K562 (cell line): ENCODE measurements at regions not wholly inside any gene's neighbourhood (a gene's known extent, or its start where the extent isn't known, plus 50 kb on each side); places are given as distances from the start of the nearest gene placed in this dataset.

Experiments
- ATAC-seq: fragments of 200-7000 bp; cut with Tn5 transposase; 3 replicates; pipeline ENCODE4 v1.9.1; 2020; ENCODE audit warnings: moderate library complexity
- BruUV-seq: library from RNA; stranded (reverse); fragments of 400-500 nt; replicated peaks from 2 replicates; lab custom pipeline; 2021; lab: Mats Ljungman, UMichigan
- CTCF ChIA-PET: fragments of 300-600 bp; formaldehyde crosslinking; extraction: SDS; loops from one replicate; lab custom pipeline; 2021; ENCODE audit warnings: low intra/inter-chr PET ratio; lab: Yijun Ruan, JAX
- POLR2A ChIA-PET: fragments of 300-600, 350-650 bp; sonication (Branson Sonifier 250); formaldehyde crosslinking; extraction: SDS; loops from one replicate; lab custom pipeline; 2021; ENCODE audit warnings: antibody characterized with exemption, inconsistent platforms; lab: Yijun Ruan, JAX
- DNase-seq, 4 experiments: peaks; one replicate each; pipeline versions ENCODE4 v3.0.0 to v3.0.0-alpha.2; 2011 to 2018; ENCODE audit warnings: low spot score in 3 of 4, mixed read lengths in 3 of 4; ENCODE audit errors: extremely low read depth in 1 of 4
- FAIRE-seq: peaks from 2 replicates; lab custom pipeline; 2011; peaks lifted over from hg19 to GRCh38; lab: Jason Lieb, UNC
- H2AFZ ChIP-seq: 2 replicates; pipeline ENCODE4 v1.6.0; 2011; ENCODE audit warnings: low read depth, low read length, control low read depth, inconsistent platforms
- H3K27ac ChIP-seq: fragments of 200-600 bp; 3 replicates; pipeline ENCODE4 v1.8.0; 2011; ENCODE audit warnings: low read depth, mild to moderate bottlenecking, control low read depth, inconsistent platforms, low read length, moderate library complexity, mixed read lengths; ENCODE audit errors: extremely low read depth
- H3K27me3 ChIP-seq, 2 experiments: fragments of 300-600 bp in 1 of 2; 2 replicates in 1 of 2; 3 replicates in 1 of 2; pipeline versions ENCODE4 v1.6.0 to v1.8.0; 2011; ENCODE audit warnings: inconsistent platforms in 2 of 2, low read length in 2 of 2, mild to moderate bottlenecking in 1 of 2, mixed read lengths in 1 of 2, moderate library complexity in 1 of 2; ENCODE audit not compliant: control insufficient read depth in 2 of 2, insufficient read depth in 2 of 2
- H3K36me3 ChIP-seq: fragments of 300-600 bp; 3 replicates; pipeline ENCODE4 v1.8.0; 2011; ENCODE audit warnings: mild to moderate bottlenecking, low read length, inconsistent platforms; ENCODE audit not compliant: control insufficient read depth, insufficient read depth
- H3K4me1 ChIP-seq, 2 experiments: fragments of 200-600 bp in 1 of 2; replicated peaks in 1 of 2; 2 replicates in 1 of 2; 3 replicates in 1 of 2; pipeline versions ENCODE4 v1.5.1 to v1.8.0; 2011; ENCODE audit warnings: inconsistent platforms in 2 of 2, low read length in 2 of 2, mild to moderate bottlenecking in 1 of 2, mixed read lengths in 1 of 2, moderate library complexity in 1 of 2; ENCODE audit not compliant: control insufficient read depth in 2 of 2, insufficient read depth in 2 of 2
- H3K4me2 ChIP-seq: 2 replicates; pipeline ENCODE4 v1.6.1; 2011; ENCODE audit warnings: low read length, control low read depth, inconsistent platforms, mixed read lengths; ENCODE audit not compliant: insufficient read depth
- H3K4me3 ChIP-seq: fragments of 200-600 bp; sonication (generic), shearing (Covaris generic); 2 replicates; pipeline ENCODE4 v1.5.1; 2016; ENCODE audit warnings: control low read depth, inconsistent platforms
- H3K79me2 ChIP-seq: fragments of 200-600 bp; 3 replicates; pipeline ENCODE4 v1.8.0; 2011; ENCODE audit warnings: low read length, inconsistent platforms; ENCODE audit not compliant: control insufficient read depth, insufficient read depth
- H3K9ac ChIP-seq, 2 experiments: 2 replicates each; pipeline versions ENCODE4 v1.6.0 to v1.6.1; 2011; ENCODE audit warnings: low read depth in 2 of 2, low read length in 2 of 2, control low read depth in 1 of 2, inconsistent platforms in 1 of 2, mild to moderate bottlenecking in 1 of 2, mixed read lengths in 1 of 2; ENCODE audit not compliant: insufficient read depth in 1 of 2
- H3K9me1 ChIP-seq: one replicate; pipeline ENCODE4 v1.6.0; 2011; ENCODE audit warnings: inconsistent platforms, mild to moderate bottlenecking, low read length, moderate library complexity; ENCODE audit not compliant: control insufficient read depth, insufficient read depth
- H3K9me3 ChIP-seq: replicated peaks from 2 replicates; pipeline ENCODE4 v1.5.1; 2011; ENCODE audit warnings: low read depth, low read length, inconsistent platforms; ENCODE audit not compliant: control insufficient read depth, insufficient read depth
- H4K20me1 ChIP-seq: replicated peaks from 2 replicates; pipeline ENCODE4 v1.6.1; 2011; ENCODE audit warnings: low read length, inconsistent platforms, mixed read lengths; ENCODE audit not compliant: control insufficient read depth, insufficient read depth
- ESRRA ChIP-seq: fragments of 450-650 bp; IDR thresholded peaks from 2 replicates; pipeline ENCODE4 v1.6.1; 2014; ENCODE audit warnings: low read depth, mild to moderate bottlenecking, moderate library complexity, borderline replicate concordance
- HDAC1 ChIP-seq, 2 experiments: fragments of 450-650 bp; IDR thresholded peaks; 2 replicates each; pipeline ENCODE4 v1.6.1; 2016 to 2017; ENCODE audit warnings: inconsistent platforms in 1 of 2, mild to moderate bottlenecking in 1 of 2, moderate library complexity in 1 of 2
- HDAC2 ChIP-seq: fragments of 450-650 bp; IDR thresholded peaks from 2 replicates; pipeline ENCODE4 v1.6.1; 2016; ENCODE audit warnings: mild to moderate bottlenecking
- ZNF253 ChIP-seq: fragments of 250-450 bp; sonication (Bioruptor Pico); conservative IDR thresholded peaks from 2 replicates; pipeline ENCODE4 v1.6.1; 2021; ENCODE audit warnings: mild to moderate bottlenecking
- ZNF282 ChIP-seq: sonication (generic); formaldehyde crosslinking; IDR thresholded peaks from 2 replicates; pipeline ENCODE4 v1.8.1; 2023; ENCODE audit warnings: missing genetic modification reagents
- WGBS: fragments of 100-300 bp; shearing (Covaris generic); methylation state at CpG from one replicate; pipeline ENCODE4 v1.1.6; 2016; ENCODE audit warnings: low coverage, mixed read lengths; ENCODE audit not compliant: insufficient coverage; ENCODE audit errors: missing lambda C conversion rate; 5-methylcytosine and 5-hydroxymethylcytosine counted together
- in situ Hi-C: fragments of 300-500 bp; cut with MboI; formaldehyde crosslinking; loops from 4 replicates; pipeline ENCODE4 v1.15.0; 2018; ENCODE audit warnings: inconsistent platforms, mixed read lengths
- intact Hi-C: fragments of 100-400 bp; cut with micrococcal nuclease; formaldehyde crosslinking; loops from 2 replicates; pipeline ENCODE4 v1.14.2; 2022
- TF ChIP-seq, protein P1 (sequence below): sonication (generic); formaldehyde crosslinking; IDR thresholded peaks from 2 replicates; pipeline ENCODE4 v1.4.0; 2020; ENCODE audit warnings: mild to moderate bottlenecking, missing genetic modification reagents

DNA sequence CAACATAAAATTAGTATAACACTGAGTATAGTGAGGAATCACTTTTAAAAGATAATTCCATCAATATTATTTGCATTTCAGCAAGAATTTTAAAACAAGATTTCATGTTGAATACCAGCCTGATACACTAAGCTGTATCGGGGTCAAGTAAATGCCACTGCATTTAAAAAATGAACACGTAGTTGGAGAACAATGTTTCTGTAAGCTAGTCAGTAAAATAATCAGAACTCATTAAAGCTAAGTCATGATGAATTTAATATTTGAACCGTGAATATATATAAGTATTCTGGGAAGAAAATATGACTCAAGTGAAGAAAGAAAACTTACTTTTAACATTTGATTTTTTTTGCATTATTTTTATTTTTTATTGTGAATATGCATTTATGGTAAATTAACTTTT lies 611.0 kb upstream of the PABPC4L start:
- no TSS peak for BruUV-seq
- Histone ChIP-seq H3K9me3 (no peaks in the 10 kb centered on the region; the same call in 1 of the 2 replicates), H3K27ac (no peak overlapping the region), H3K9me1 (no peaks in the 10 kb centered on the region), H3K27me3 (no peaks in the 10 kb centered on the region), H3K4me3 (no peak overlapping the region), H3K4me2 (no peak overlapping the region), H4K20me1 (no peaks in the 10 kb centered on the region), H3K9ac (no peak overlapping the region), H3K4me1 (no peaks in the 10 kb centered on the region), H3K36me3 (no peaks in the 10 kb centered on the region), H3K79me2 (no peaks in the 10 kb centered on the region), H2AFZ (no peak overlapping the region)
- intact Hi-C loops (no loop called here), in situ Hi-C loops (no loop called here)
- FAIRE-seq (no peak), ATAC-seq (no peak), DNase-seq (no peak)
- TF ChIP-seq HDAC2 (no peak), ZNF282 (CRISPR knock-in tag) (no peak), ZNF253 (CRISPR knock-in tag) (no peak), ESRRA (no peak), HDAC1 (IDR thresholded peaks at IDR 0.05) (no peak)
- TF ChIP-seq, protein P1, sequence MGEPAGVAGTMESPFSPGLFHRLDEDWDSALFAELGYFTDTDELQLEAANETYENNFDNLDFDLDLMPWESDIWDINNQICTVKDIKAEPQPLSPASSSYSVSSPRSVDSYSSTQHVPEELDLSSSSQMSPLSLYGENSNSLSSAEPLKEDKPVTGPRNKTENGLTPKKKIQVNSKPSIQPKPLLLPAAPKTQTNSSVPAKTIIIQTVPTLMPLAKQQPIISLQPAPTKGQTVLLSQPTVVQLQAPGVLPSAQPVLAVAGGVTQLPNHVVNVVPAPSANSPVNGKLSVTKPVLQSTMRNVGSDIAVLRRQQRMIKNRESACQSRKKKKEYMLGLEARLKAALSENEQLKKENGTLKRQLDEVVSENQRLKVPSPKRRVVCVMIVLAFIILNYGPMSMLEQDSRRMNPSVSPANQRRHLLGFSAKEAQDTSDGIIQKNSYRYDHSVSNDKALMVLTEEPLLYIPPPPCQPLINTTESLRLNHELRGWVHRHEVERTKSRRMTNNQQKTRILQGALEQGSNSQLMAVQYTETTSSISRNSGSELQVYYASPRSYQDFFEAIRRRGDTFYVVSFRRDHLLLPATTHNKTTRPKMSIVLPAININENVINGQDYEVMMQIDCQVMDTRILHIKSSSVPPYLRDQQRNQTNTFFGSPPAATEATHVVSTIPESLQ (CRISPR knock-in tag): no peak
- 2% methylated on average over 3 of the region's 3 CpGs for WGBS
- CTCF ChIA-PET: no interaction called here
- POLR2A ChIA-PET: no interaction called here
